H1 (cell line): ENCODE measurements at regions not wholly inside any gene's neighbourhood (a gene's known extent, or its start where the extent isn't known, plus 50 kb on each side); places are given as distances from the start of the nearest gene placed in this dataset.

Experiments used
- CBX8 ChIP-seq: fragments of 300-800, 300-1000 bp; sonication (generic); IDR thresholded peaks from 2 replicates; pipeline ENCODE4 v1.7.1; 2016; ENCODE audit warnings: low read depth, low read length, borderline replicate concordance
- CHD2 ChIP-seq: IDR thresholded peaks from 2 replicates; pipeline ENCODE4 v1.6.1; 2012; ENCODE audit warnings: low read length, improper control_type of control experiment
- CTCF ChIP-seq, 3 experiments: IDR thresholded peaks; 1 replicate in 2 of 3; 2 replicates in 1 of 3; pipeline versions ENCODE4 v1.5.1 to v1.6.1; 2011; ENCODE audit warnings: low read length in 3 of 3, mild to moderate bottlenecking in 3 of 3, inconsistent platforms in 2 of 3, low read depth in 1 of 3, moderate library complexity in 1 of 3; ENCODE audit not compliant: insufficient read depth in 1 of 3; ENCODE audit errors: control extremely low read depth in 1 of 3
- EGR1 ChIP-seq: IDR thresholded peaks from 2 replicates; pipeline ENCODE4 v1.6.1; 2011; ENCODE audit warnings: low read depth, low read length, borderline replicate concordance
- POLR2A ChIP-seq, 2 experiments: IDR thresholded peaks; 1 replicate in 1 of 2; 2 replicates in 1 of 2; pipeline ENCODE4 v1.6.1; 2011; ENCODE audit warnings: low read depth in 2 of 2, low read length in 2 of 2, mild to moderate bottlenecking in 2 of 2; ENCODE audit errors: control extremely low read depth in 1 of 2
- RFX5 ChIP-seq: IDR thresholded peaks from 2 replicates; pipeline ENCODE4 v1.6.1; 2011; ENCODE audit warnings: low read depth, low read length, improper control_type of control experiment, borderline replicate concordance
- SIX5 ChIP-seq: IDR thresholded peaks from 2 replicates; pipeline ENCODE4 v1.6.1; 2011; ENCODE audit warnings: mild to moderate bottlenecking, low read depth, low read length
- SP2 ChIP-seq: IDR thresholded peaks from 2 replicates; pipeline ENCODE4 v1.6.1; 2012; ENCODE audit warnings: mild to moderate bottlenecking, low read length, inconsistent platforms
- SUZ12 ChIP-seq: fragments of 200-600 bp; sonication (generic); IDR thresholded peaks from 2 replicates; pipeline ENCODE4 v1.6.1; 2012; ENCODE audit warnings: mild to moderate bottlenecking, inconsistent platforms, low read length, moderate library complexity, mixed read lengths

DNA sequence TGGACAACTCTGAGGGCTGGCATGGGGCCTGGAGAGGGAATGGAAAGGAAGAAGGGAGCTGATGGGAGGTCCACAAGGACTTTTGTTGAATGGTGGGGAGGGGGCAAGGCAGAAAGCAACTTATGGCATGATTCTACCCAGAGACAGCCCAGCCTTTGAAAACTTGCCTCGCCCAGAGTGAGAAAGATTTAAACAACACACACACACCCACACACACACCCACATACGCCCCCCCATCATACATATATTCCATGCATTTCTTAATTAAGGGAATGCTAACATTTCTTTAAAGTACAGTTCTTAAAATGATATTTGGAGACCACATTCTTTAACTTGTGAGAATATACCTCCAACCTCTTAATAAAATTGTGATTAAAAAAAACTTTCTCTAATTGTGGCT is 115.4 kb upstream of the F3 start:
- TF ChIP-seq CTCF (IDR thresholded peaks at IDR 0.05; ENCODE audit: control extremely low read depth in 1 of 3, insufficient read depth in 1 of 3, low read depth in 1 of 3, low read length in 3 of 3): no peak
- TF ChIP-seq CBX8: no peak
- no peak for TF ChIP-seq RFX5
- no peak for TF ChIP-seq POLR2A (IDR thresholded peaks at IDR 0.05; ENCODE audit: control extremely low read depth in 1 of 2, low read depth in 2 of 2, low read length in 2 of 2)
- TF ChIP-seq CHD2: no peak
- no peak for TF ChIP-seq SP2
- TF ChIP-seq SUZ12: no peak
- TF ChIP-seq SIX5: no peak
- TF ChIP-seq EGR1: no peak
